Loucy (cell line): ENCODE measurements at regions not wholly inside any gene's neighbourhood (a gene's known extent, or its start where the extent isn't known, plus 50 kb on each side); places are given as distances from the start of the nearest gene placed in this dataset.

Experiments used
- EZH2phosphoT487 ChIP-seq: fragments of 200-600 bp; IDR thresholded peaks from 2 replicates; pipeline ENCODE4 v1.6.1; 2018; ENCODE audit warnings: antibody characterized with exemption, mild to moderate bottlenecking, moderate library complexity, borderline replicate concordance
- TF ChIP-seq, protein P1 (sequence below): fragments of 200-600 bp; sonication (generic); conservative IDR thresholded peaks from 2 replicates; pipeline ENCODE4 v1.5.1; 2014; ENCODE audit warnings: mild to moderate bottlenecking, antibody characterized with exemption, low read length

DNA sequence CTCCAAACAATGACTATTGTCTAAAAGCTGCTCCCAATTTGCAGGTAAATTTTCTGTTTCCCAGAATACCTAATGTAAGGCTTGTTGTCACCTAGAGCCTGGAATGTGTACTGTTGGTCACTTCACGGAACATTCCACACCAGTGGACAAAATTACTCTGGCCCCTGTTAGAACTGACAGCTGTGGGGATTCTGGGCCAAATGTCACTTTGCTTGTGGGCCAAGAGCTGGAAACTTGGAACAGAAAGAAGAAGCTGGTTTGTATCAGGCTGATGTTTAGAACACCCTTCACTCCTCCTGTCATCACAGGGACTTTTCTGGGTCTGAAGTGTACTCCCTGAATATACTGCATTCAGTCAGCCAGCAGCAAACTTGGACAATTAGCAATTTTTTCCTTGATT is 495.6 kb upstream of the SYT4 start:
- TF ChIP-seq, protein P1, sequence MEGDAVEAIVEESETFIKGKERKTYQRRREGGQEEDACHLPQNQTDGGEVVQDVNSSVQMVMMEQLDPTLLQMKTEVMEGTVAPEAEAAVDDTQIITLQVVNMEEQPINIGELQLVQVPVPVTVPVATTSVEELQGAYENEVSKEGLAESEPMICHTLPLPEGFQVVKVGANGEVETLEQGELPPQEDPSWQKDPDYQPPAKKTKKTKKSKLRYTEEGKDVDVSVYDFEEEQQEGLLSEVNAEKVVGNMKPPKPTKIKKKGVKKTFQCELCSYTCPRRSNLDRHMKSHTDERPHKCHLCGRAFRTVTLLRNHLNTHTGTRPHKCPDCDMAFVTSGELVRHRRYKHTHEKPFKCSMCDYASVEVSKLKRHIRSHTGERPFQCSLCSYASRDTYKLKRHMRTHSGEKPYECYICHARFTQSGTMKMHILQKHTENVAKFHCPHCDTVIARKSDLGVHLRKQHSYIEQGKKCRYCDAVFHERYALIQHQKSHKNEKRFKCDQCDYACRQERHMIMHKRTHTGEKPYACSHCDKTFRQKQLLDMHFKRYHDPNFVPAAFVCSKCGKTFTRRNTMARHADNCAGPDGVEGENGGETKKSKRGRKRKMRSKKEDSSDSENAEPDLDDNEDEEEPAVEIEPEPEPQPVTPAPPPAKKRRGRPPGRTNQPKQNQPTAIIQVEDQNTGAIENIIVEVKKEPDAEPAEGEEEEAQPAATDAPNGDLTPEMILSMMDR: no peak
- no peak for TF ChIP-seq EZH2phosphoT487
